ENCODE measurements at regions not wholly inside any gene's neighbourhood (a gene's known extent, or its start where the extent isn't known, plus 50 kb on each side); places are given as distances from the start of the nearest gene placed in this dataset.
"Not testable (repeated sequence)": the region's sequence is repeated elsewhere in the genome, so short reads cannot be mapped to it uniquely, and the experiment has no call there.

DNA sequence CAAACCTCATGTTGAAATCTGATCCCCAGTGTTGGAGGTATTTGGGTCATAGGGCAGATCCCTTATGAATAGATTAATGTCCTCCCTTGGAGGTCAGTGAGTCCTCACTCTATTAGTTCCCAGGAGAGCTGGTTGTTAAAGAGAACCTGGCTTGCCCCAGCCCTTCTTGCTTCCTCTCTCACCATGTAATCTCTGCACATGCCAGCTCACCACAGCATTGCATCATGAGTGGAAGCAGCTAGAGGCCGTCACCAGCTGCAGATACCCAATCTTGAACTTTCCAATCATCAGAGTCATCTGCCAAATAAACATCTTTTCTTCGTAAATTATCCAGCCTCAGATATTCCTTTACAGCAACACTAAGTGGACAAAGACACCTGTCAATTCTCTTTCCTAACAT, 161.8 kb upstream of the IGF1 start:
- Histone ChIP-seq H3K27me3 (ENCODE audit: insufficient read depth, insufficient read length) (no peaks in the 10 kb centered on the region), H3K4me1 (ENCODE audit: insufficient read depth, insufficient read length) (no peaks in the 10 kb centered on the region), H3K9me3 (ENCODE audit: insufficient read depth, low read length) (no peaks in the 10 kb centered on the region), H3K36me3 (ENCODE audit: insufficient read depth, insufficient read length, low read length) (no peaks in the 10 kb centered on the region), H3K9ac (ENCODE audit: insufficient read length, low read depth) (no peak overlapping the region), H3K4me3 (ENCODE audit: insufficient read length, low read depth) (no peak overlapping the region)
- TF ChIP-seq ZNF274 (IDR thresholded peaks at IDR 0.05; ENCODE audit: low read depth, low read length) (no peak), YY1 (IDR thresholded peaks at IDR 0.05; ENCODE audit: insufficient read depth, insufficient read length) (no peak), SUZ12 (IDR thresholded peaks at IDR 0.05; ENCODE audit: extremely low read depth, insufficient read depth, insufficient read length) (no peak)
- no peak for DNase-seq (ENCODE audit: low read depth, low spot score)

DNA sequence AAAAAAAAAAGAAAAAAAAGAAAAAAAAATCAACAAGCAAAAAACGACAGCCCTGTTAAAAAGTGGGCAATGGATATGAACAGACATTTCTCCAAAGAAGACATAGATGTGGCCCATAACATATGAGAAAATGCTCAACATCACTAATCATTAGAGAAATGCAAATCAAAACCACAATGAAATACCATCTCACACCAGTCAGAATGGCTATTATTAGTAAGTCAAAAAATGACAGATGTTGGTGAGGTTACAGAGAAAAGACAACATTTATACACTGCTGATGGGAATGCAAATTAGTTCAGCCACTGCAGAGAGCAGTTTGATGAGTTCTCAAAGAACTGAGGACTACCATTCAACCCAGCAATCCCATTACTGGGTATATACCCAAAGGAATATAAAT, 160.3 kb upstream of the IGF1 start:
- not testable (repeated sequence) for H3K4me1 ChIP-seq (ENCODE audit: insufficient read depth, insufficient read length); DNase-seq (ENCODE audit: low read depth, low spot score); H3K9me3 ChIP-seq (ENCODE audit: insufficient read depth, low read length); H3K9ac ChIP-seq (ENCODE audit: insufficient read length, low read depth); H3K27me3 ChIP-seq (ENCODE audit: insufficient read depth, insufficient read length); H3K4me3 ChIP-seq (ENCODE audit: insufficient read length, low read depth); H3K36me3 ChIP-seq (ENCODE audit: insufficient read depth, insufficient read length, low read length)

DNA sequence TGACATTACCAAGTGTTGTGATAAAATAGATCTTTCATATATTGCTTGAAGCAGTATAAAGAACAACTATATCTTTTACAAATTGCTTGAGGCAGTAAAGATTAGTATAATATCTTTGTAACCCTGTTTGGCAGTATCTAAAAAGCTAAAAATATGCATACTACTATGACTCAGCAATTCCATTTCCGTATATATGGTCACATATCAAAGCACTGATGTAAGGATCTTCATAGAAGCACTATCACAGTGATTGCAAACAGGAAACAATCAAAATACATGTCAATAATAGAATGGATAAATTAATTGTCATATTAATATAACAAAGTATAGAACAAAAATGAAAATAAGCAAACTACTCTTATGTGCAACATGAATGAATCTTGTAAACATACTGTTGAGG, 158.4 kb upstream of the IGF1 start:
- TF ChIP-seq YY1 (IDR thresholded peaks at IDR 0.05; ENCODE audit: insufficient read depth, insufficient read length) (no peak), ZNF274 (IDR thresholded peaks at IDR 0.05; ENCODE audit: low read depth, low read length) (no peak), SUZ12 (IDR thresholded peaks at IDR 0.05; ENCODE audit: extremely low read depth, insufficient read depth, insufficient read length) (no peak)
- H3K36me3 ChIP-seq (ENCODE audit: insufficient read depth, insufficient read length, low read length): no peaks in the 10 kb centered on the region

DNA sequence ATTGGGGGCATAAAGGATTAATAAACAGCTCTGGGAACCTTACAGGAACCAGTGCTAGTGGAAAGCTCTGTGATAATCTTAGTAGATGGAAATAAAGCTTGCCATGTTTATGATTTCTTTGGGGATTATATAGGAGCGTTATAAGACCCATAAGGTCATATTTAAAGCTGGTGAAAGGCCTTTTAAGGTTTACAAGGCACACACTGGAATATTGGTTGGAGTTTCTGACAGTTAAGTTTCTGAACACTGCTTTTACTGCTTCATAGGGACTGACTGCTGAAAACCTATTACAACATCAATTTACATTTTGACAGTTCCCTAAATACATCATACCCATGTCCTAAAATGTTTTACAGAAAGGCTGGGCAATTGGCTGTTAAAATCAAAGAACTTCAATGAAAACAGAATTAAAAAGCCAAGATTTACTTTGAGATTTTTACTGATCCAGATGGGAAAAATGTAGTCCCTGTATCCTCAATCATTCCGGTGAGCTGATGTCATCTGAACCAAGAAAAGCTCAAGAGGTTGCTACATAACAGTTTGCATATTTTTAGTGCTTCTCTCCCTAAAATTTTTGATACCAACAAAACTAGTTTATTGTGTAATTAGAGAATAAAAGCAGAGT, 153.7 kb upstream of the IGF1 start:
- no peak for DNase-seq (ENCODE audit: low read depth, low spot score)
- peaks cover 6% of the 10 kb centered on the region; the same call in 1 of the 2 replicates for H3K9me3 ChIP-seq (ENCODE audit: insufficient read depth, low read length)
- no peak overlapping the region for H3K9ac ChIP-seq (ENCODE audit: insufficient read length, low read depth)
- TF ChIP-seq ZNF274 (IDR thresholded peaks at IDR 0.05; ENCODE audit: low read depth, low read length) (no peak), YY1 (IDR thresholded peaks at IDR 0.05; ENCODE audit: insufficient read depth, insufficient read length) (no peak), SUZ12 (IDR thresholded peaks at IDR 0.05; ENCODE audit: extremely low read depth, insufficient read depth, insufficient read length) (no peak)
- H3K27me3 ChIP-seq (ENCODE audit: insufficient read depth, insufficient read length): no peaks in the 10 kb centered on the region
- no peak overlapping the region for H3K4me3 ChIP-seq (ENCODE audit: insufficient read length, low read depth)
- no peaks in the 10 kb centered on the region for H3K4me1 ChIP-seq (ENCODE audit: insufficient read depth, insufficient read length)
- no peaks in the 10 kb centered on the region for H3K36me3 ChIP-seq (ENCODE audit: insufficient read depth, insufficient read length, low read length)

More for the DNA sequence above, 158.4 kb upstream of the IGF1 start:
- 0 out of 2 replicates have a peak, but pooled peaks cover 4% of the 10 kb centered on the region for H3K9me3 ChIP-seq (ENCODE audit: insufficient read depth, low read length)
- no peaks in the 10 kb centered on the region for H3K4me1 ChIP-seq (ENCODE audit: insufficient read depth, insufficient read length)
- no peak overlapping the region for H3K4me3 ChIP-seq (ENCODE audit: insufficient read length, low read depth)
- H3K9ac ChIP-seq (ENCODE audit: insufficient read length, low read depth): no peak overlapping the region
- no peaks in the 10 kb centered on the region for H3K27me3 ChIP-seq (ENCODE audit: insufficient read depth, insufficient read length)
- DNase-seq (ENCODE audit: low read depth, low spot score): no peak

DNA sequence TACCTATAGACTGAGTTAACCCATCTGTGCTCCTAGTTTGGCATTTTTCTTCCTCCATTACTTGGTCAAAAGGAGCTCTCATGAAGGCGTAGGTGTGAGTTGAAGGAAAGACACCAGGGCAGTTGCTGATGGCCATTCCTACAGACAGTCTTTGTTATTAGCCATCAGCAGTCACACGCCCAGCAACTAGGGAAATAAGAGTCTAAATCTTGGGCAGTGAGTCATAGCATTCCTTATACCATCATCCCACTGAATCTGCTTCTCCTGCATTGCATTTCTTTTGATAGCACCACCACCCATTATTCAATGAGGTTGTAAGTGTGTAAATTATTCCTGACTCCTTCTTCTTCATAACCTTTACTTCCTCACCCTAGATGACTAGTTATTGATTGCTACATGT, 150.9 kb upstream of the IGF1 start:
- DNase-seq (ENCODE audit: low read depth, low spot score): no peak
- Histone ChIP-seq H3K36me3 (ENCODE audit: insufficient read depth, insufficient read length, low read length) (no peaks in the 10 kb centered on the region), H3K9ac (ENCODE audit: insufficient read length, low read depth) (no peak overlapping the region), H3K9me3 (ENCODE audit: insufficient read depth, low read length) (peaks cover 26% of the 10 kb centered on the region), H3K27me3 (ENCODE audit: insufficient read depth, insufficient read length) (no peaks in the 10 kb centered on the region), H3K4me1 (ENCODE audit: insufficient read depth, insufficient read length) (no peaks in the 10 kb centered on the region), H3K4me3 (ENCODE audit: insufficient read length, low read depth) (no peak overlapping the region)
- no peak for TF ChIP-seq SUZ12 (IDR thresholded peaks at IDR 0.05; ENCODE audit: extremely low read depth, insufficient read depth, insufficient read length)
- TF ChIP-seq YY1 (IDR thresholded peaks at IDR 0.05; ENCODE audit: insufficient read depth, insufficient read length): no peak
- TF ChIP-seq ZNF274 (IDR thresholded peaks at IDR 0.05; ENCODE audit: low read depth, low read length): no peak

DNA sequence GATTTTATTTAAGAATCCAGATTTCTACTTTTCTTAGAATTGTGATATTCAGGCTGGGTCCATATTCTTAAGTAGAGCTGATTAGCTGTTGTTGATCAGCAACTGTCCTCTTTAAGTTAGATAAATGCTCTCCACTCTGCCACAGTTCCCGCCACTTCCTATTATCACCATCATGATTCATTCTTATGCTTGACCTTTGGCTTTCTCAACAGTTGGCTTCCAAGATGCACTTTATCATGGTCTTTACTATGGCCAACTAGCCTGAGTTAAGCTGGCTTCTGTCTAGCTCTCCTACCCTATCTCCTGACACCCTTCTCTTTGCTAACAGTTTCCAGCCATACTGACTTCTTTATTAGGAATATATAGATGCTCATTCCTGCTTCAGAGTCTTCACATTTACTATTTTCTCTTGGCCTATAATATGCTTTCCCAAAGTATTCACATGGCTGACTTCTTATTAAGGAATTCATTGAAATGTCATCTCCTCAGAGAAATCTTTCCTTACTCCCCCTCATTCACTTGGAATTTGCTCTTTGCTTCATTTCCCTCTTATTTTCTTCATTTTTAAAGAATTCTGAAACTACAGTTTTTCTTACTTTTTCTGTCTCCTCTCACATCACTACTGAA, 149.0 kb upstream of the IGF1 start:
- Histone ChIP-seq H3K27me3 (ENCODE audit: insufficient read depth, insufficient read length) (no peaks in the 10 kb centered on the region), H3K9me3 (ENCODE audit: insufficient read depth, low read length) (peaks cover 26% of the 10 kb centered on the region), H3K4me3 (ENCODE audit: insufficient read length, low read depth) (no peak overlapping the region), H3K4me1 (ENCODE audit: insufficient read depth, insufficient read length) (no peaks in the 10 kb centered on the region), H3K9ac (ENCODE audit: insufficient read length, low read depth) (no peak overlapping the region), H3K36me3 (ENCODE audit: insufficient read depth, insufficient read length, low read length) (no peaks in the 10 kb centered on the region)
- no peak for DNase-seq (ENCODE audit: low read depth, low spot score)
- no peak for TF ChIP-seq SUZ12 (IDR thresholded peaks at IDR 0.05; ENCODE audit: extremely low read depth, insufficient read depth, insufficient read length)
- no peak for TF ChIP-seq ZNF274 (IDR thresholded peaks at IDR 0.05; ENCODE audit: low read depth, low read length)
- TF ChIP-seq YY1 (IDR thresholded peaks at IDR 0.05; ENCODE audit: insufficient read depth, insufficient read length): no peak

DNA sequence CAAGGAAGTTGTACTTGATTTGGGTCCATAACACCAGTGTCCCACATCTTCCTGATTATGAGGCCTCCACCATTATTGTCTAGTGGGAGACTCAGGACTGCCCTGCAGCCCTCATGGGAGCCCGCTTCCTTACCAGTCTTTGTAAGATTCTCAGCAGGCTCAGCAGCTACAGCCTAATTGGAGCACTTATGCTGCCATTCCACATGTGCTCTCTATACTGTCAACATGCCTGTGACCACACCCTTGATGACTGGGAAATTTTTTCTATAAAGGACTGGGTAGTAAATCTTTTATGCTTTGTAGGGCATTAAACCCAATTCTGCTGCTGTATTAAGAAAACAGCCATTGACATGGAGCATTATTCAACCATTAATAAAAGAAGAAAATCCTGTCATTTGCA, 145.5 kb upstream of the IGF1 start:
- TF ChIP-seq SUZ12 (IDR thresholded peaks at IDR 0.05; ENCODE audit: extremely low read depth, insufficient read depth, insufficient read length): no peak
- TF ChIP-seq YY1 (IDR thresholded peaks at IDR 0.05; ENCODE audit: insufficient read depth, insufficient read length): no peak
- TF ChIP-seq ZNF274 (IDR thresholded peaks at IDR 0.05; ENCODE audit: low read depth, low read length): no peak
- peaks cover 20% of the 10 kb centered on the region for H3K9me3 ChIP-seq (ENCODE audit: insufficient read depth, low read length)
- no peak overlapping the region for H3K9ac ChIP-seq (ENCODE audit: insufficient read length, low read depth)
- DNase-seq (ENCODE audit: low read depth, low spot score): no peak
- no peaks in the 10 kb centered on the region for H3K4me1 ChIP-seq (ENCODE audit: insufficient read depth, insufficient read length)
- H3K36me3 ChIP-seq (ENCODE audit: insufficient read depth, insufficient read length, low read length): no peaks in the 10 kb centered on the region
- no peaks in the 10 kb centered on the region for H3K27me3 ChIP-seq (ENCODE audit: insufficient read depth, insufficient read length)
- H3K4me3 ChIP-seq (ENCODE audit: insufficient read length, low read depth): no peak overlapping the region
